Skeletal muscle tissue (tissue), 3 donors: ENCODE measurements at regions not wholly inside any gene's neighbourhood (a gene's known extent, or its start where the extent isn't known, plus 50 kb on each side); places are given as distances from the start of the nearest gene placed in this dataset.

ENCODE experiments used
- H3K27ac ChIP-seq: one replicate; pipeline ENCODE4 v1.7.0; 2013; ENCODE audit warnings: mild to moderate bottlenecking, low read depth, low read length, inconsistent platforms
- H3K27me3 ChIP-seq, 3 donors: one replicate each; pipeline ENCODE4 v1.7.0; 2013; ENCODE audit warnings: low read length in 3 of 3; ENCODE audit not compliant: control insufficient read depth in 3 of 3, insufficient read depth in 3 of 3
- H3K36me3 ChIP-seq, 3 donors: one replicate each; pipeline ENCODE4 v1.7.0; 2013; ENCODE audit warnings: low read length in 3 of 3; ENCODE audit not compliant: control insufficient read depth in 3 of 3, insufficient read depth in 3 of 3
- H3K4me1 ChIP-seq, 3 donors: one replicate each; pipeline ENCODE4 v1.7.0; 2013; ENCODE audit warnings: low read length in 3 of 3, mild to moderate bottlenecking in 3 of 3; ENCODE audit not compliant: control insufficient read depth in 3 of 3, insufficient read depth in 3 of 3
- H3K4me3 ChIP-seq, 3 donors: one replicate each; pipeline ENCODE4 v1.7.0; 2013; ENCODE audit warnings: low read length in 3 of 3
- H3K9ac ChIP-seq, 3 donors: one replicate each; pipeline ENCODE4 v1.7.0; 2013; ENCODE audit warnings: low read length in 3 of 3, mild to moderate bottlenecking in 3 of 3, moderate library complexity in 2 of 3, low read depth in 1 of 3
- H3K9me3 ChIP-seq, 3 donors: one replicate each; pipeline ENCODE4 v1.7.0; 2013; ENCODE audit warnings: low read length in 3 of 3; ENCODE audit not compliant: control insufficient read depth in 3 of 3
- donor health status: Osteomylitis.

GRCh38 chr6:119856136-119856535, 506.6 kb upstream of the MAN1A1 start:
- no peak overlapping the region for H3K4me3 ChIP-seq
- H3K27ac ChIP-seq, result no peak overlapping the region

DNA sequence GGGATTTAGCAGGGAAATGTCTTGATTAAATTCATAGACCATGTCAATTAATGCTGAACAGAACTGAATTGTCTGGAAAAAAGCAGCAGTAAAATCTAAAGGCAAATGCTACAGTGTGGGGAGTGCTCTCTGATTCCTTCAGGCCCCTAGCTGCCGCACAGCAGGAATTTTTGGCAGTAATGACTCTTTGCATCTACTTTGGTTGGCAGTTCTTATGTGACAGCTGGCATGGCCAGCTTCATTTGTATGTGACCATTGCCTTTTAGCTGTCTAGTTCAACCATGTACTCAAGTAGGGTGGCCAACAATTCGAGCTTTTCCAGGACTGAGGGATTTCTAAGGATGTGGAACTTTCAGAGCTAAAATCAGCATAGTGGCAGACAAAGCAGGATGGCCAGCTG, 499.1 kb upstream of the MAN1A1 start:
- Histone ChIP-seq H3K4me1 (no peaks in the 10 kb centered on the region), H3K27me3 (no peaks in the 10 kb centered on the region), H3K27ac (no peak overlapping the region), H3K9me3 (no peaks in the 10 kb centered on the region), H3K4me3 (no peak overlapping the region), H3K36me3 (no peaks in the 10 kb centered on the region), H3K9ac (no peak overlapping the region)

More at GRCh38 chr6:119856136-119856535, 506.6 kb upstream of the MAN1A1 start:
- Histone ChIP-seq H3K9ac (no peak overlapping the region), H3K27me3 (no peaks in the 10 kb centered on the region), H3K4me1 (no peaks in the 10 kb centered on the region), H3K9me3 (no peaks in the 10 kb centered on the region), H3K36me3 (no peaks in the 10 kb centered on the region)

DNA sequence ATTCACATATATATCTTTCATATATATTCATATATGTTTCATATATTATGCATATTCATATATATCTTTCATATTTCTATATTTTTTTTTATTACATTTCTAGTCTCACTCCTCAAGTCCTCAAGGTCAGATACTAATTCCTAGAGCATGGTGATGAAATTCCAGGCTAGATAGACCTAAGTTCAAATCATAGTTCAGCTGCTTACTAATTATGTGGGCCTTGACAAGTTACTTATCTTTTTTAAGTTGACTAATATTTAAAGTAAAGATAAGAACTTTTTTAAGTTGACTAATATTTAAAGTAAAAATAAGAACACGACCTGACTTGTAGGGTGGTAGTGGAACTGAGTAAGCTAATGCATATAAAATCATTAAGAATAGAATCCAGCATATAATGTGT, 495.6 kb upstream of the MAN1A1 start:
- no peaks in the 10 kb centered on the region for H3K36me3 ChIP-seq
- no peak overlapping the region for H3K9ac ChIP-seq
- no peaks in the 10 kb centered on the region for H3K4me1 ChIP-seq
- H3K4me3 ChIP-seq, result no peak overlapping the region
- H3K27me3 ChIP-seq, result no peaks in the 10 kb centered on the region
- H3K9me3 ChIP-seq, result peaks cover 0 to 3% (median 3%) of the 10 kb centered on the region in 3 donors
- H3K27ac ChIP-seq, result no peak overlapping the region

- Histone ChIP-seq H3K27me3 (no peaks in the 10 kb centered on the region), H3K27ac (no peak overlapping the region), H3K4me3 (no peak overlapping the region), H3K36me3 (no peaks in the 10 kb centered on the region), H3K9me3 (peaks cover 0 to 3% (median 3%) of the 10 kb centered on the region in 3 donors), H3K4me1 (no peaks in the 10 kb centered on the region), H3K9ac (no peak overlapping the region)
These were observed 494.8 kb upstream of the MAN1A1 start for GRCh38 chr6:119844387-119844786.

- no peaks in the 10 kb centered on the region for H3K4me1 ChIP-seq
- H3K27ac ChIP-seq, result no peak overlapping the region
- H3K36me3 ChIP-seq, result no peaks in the 10 kb centered on the region
- peaks cover 0 to 3% (median 3%) of the 10 kb centered on the region in 3 donors for H3K9me3 ChIP-seq
- H3K27me3 ChIP-seq, result no peaks in the 10 kb centered on the region
- no peak overlapping the region for H3K4me3 ChIP-seq
- H3K9ac ChIP-seq, result no peak overlapping the region
These were observed 492.6 kb upstream of the MAN1A1 start for GRCh38 chr6:119842191-119842590.

GRCh38 chr6:119838043-119838442, 488.5 kb upstream of the MAN1A1 start:
- no peaks in the 10 kb centered on the region for H3K4me1 ChIP-seq
- no peak overlapping the region for H3K27ac ChIP-seq
- peaks cover 0 to 3% (median 3%) of the 10 kb centered on the region in 3 donors for H3K9me3 ChIP-seq
- no peak overlapping the region for H3K4me3 ChIP-seq
- H3K36me3 ChIP-seq, result no peaks in the 10 kb centered on the region
- H3K27me3 ChIP-seq, result no peaks in the 10 kb centered on the region
- H3K9ac ChIP-seq, result no peak overlapping the region

DNA sequence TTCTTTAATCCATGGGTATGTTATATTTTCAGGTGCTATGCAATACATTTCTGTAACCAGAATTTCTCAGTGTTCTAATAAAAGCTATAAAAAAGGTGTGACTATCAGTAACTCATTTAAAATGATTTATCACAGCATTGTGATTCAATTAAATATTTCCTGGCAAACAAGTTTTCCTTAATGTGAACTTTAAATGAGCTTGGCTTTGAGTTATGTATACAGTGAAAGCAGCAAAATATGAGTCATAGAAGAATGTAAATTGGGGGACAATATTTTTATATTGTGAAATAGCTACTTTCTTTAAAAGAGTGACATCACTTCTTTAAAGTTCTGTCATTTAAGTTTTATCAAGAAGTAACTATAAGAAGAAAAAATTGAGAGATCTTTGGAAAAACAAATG, 484.9 kb upstream of the MAN1A1 start:
- H3K9me3 ChIP-seq, result no peaks in the 10 kb centered on the region
- H3K27ac ChIP-seq, result no peak overlapping the region
- no peaks in the 10 kb centered on the region for H3K36me3 ChIP-seq
- H3K4me1 ChIP-seq, result no peaks in the 10 kb centered on the region
- no peak overlapping the region for H3K4me3 ChIP-seq
- no peak overlapping the region for H3K9ac ChIP-seq
- no peaks in the 10 kb centered on the region for H3K27me3 ChIP-seq

DNA sequence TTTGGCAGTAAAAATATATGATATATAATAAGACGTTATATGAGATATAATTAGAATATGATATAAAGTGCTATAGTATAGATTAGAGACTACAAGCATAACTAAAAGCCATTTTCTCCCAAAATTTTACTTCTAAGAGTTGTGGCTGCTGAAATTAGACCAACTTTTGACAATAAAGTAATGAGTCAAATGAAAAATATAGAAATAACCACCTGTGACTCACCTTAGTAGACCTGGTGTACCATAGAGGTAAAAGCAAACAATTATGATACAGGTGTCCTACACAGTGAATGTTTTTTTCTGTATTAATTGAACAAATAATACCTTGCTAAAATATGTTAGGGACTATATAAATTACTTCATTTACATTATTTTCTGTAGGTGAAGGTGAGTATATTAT, 482.9 kb upstream of the MAN1A1 start:
- no peaks in the 10 kb centered on the region for H3K9me3 ChIP-seq
- no peaks in the 10 kb centered on the region for H3K4me1 ChIP-seq
- H3K27ac ChIP-seq, result no peak overlapping the region
- no peak overlapping the region for H3K9ac ChIP-seq
- no peak overlapping the region for H3K4me3 ChIP-seq
- no peaks in the 10 kb centered on the region for H3K27me3 ChIP-seq
- no peaks in the 10 kb centered on the region for H3K36me3 ChIP-seq

GRCh38 chr6:119830494-119831295, 481.1 kb upstream of the MAN1A1 start:
- H3K27me3 ChIP-seq, result no peaks in the 10 kb centered on the region
- H3K27ac ChIP-seq, result no peak overlapping the region
- H3K4me3 ChIP-seq, result no peak overlapping the region
- H3K9me3 ChIP-seq, result no peaks in the 10 kb centered on the region
- no peaks in the 10 kb centered on the region for H3K36me3 ChIP-seq
- no peaks in the 10 kb centered on the region for H3K4me1 ChIP-seq
- no peak overlapping the region for H3K9ac ChIP-seq

- H3K27ac ChIP-seq, result no peak overlapping the region
- H3K27me3 ChIP-seq, result no peaks in the 10 kb centered on the region
- H3K36me3 ChIP-seq, result no peaks in the 10 kb centered on the region
- H3K4me3 ChIP-seq, result no peak overlapping the region
- H3K9me3 ChIP-seq, result no peaks in the 10 kb centered on the region
- no peak overlapping the region for H3K9ac ChIP-seq
- no peaks in the 10 kb centered on the region for H3K4me1 ChIP-seq
These were observed 480.5 kb upstream of the MAN1A1 start for GRCh38 chr6:119830069-119830468.
